Fibroblast of villous mesenchyme (primary cell): ENCODE measurements at regions not wholly inside any gene's neighbourhood (a gene's known extent, or its start where the extent isn't known, plus 50 kb on each side); places are given as distances from the start of the nearest gene placed in this dataset.

ENCODE experiments used
- DNase-seq: peaks from one replicate; pipeline ENCODE4 v3.0.0-alpha.2; 2010; ENCODE audit warnings: low read depth
- H3K4me3 ChIP-seq: 2 replicates; pipeline ENCODE4 v1.5.1; 2011; ENCODE audit warnings: low read depth, mild to moderate bottlenecking, low read length
- CTCF ChIP-seq: IDR thresholded peaks from 2 replicates; pipeline ENCODE4 v1.5.1; 2012; ENCODE audit warnings: low read depth, mild to moderate bottlenecking, low read length; ENCODE audit not compliant: insufficient read depth

GRCh38 chr14:30260833-30261607, 297.9 kb upstream of the G2E3 start:
- no peak overlapping the region for H3K4me3 ChIP-seq
- no peak for TF ChIP-seq CTCF
- no peak for DNase-seq

GRCh38 chr14:30264161-30264560, 294.8 kb upstream of the G2E3 start:
- no peak overlapping the region for H3K4me3 ChIP-seq
- TF ChIP-seq CTCF = no peak
- no peak for DNase-seq

- DNase-seq = no peak
- TF ChIP-seq CTCF = no peak
- no peak overlapping the region for H3K4me3 ChIP-seq
Observed at GRCh38 chr14:30266290-30266689, 292.7 kb upstream of the G2E3 start.

GRCh38 chr14:30267141-30267540, 291.8 kb upstream of the G2E3 start:
- DNase-seq = peak; percentile 12
- no peak overlapping the region for H3K4me3 ChIP-seq
- no peak for TF ChIP-seq CTCF

GRCh38 chr14:30270200-30271161, 288.5 kb upstream of the G2E3 start:
- peak; percentile 77 for DNase-seq
- H3K4me3 ChIP-seq = peak overlapping the region; percentile 50
- peak; percentile 98 for TF ChIP-seq CTCF

GRCh38 chr14:30271811-30272323, 287.1 kb upstream of the G2E3 start:
- TF ChIP-seq CTCF = no peak
- no peak for DNase-seq

More at GRCh38 chr14:30271811-30272323, 287.1 kb upstream of the G2E3 start:
- H3K4me3 ChIP-seq = no peak overlapping the region
